ENCODE measurements at regions not wholly inside any gene's neighbourhood (a gene's known extent, or its start where the extent isn't known, plus 50 kb on each side); places are given as distances from the start of the nearest gene placed in this dataset.

GRCh38 chr2:133811409-133812125 is 243.3 kb upstream of the NCKAP5 start:
- DNase-seq (ENCODE audit: low read depth in 2 of 2), result no peak

GRCh38 chr2:133812826-133813617 is 244.8 kb upstream of the NCKAP5 start:
- no peak for DNase-seq (ENCODE audit: low read depth in 2 of 2)

DNA sequence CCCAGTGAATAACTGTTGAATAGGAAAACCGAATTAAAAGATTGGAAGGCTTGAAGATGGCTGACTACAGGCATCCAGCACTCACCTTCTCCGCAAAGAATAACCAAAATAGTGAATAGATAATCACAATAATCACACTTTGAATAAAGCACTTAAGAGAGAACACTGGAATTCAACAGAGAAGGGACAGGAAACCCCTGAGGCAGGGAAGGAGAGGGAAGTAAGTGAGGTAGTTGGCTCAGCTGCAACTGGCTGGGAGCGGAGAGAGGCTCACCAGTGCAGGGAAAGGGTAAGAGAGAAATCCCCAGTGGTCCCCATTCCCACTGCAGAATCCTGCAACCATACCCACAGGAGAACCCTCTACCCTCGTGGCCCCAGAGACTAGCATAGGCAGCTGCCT is 246.6 kb upstream of the NCKAP5 start:
- DNase-seq (ENCODE audit: low read depth in 2 of 2), result no peak

DNA sequence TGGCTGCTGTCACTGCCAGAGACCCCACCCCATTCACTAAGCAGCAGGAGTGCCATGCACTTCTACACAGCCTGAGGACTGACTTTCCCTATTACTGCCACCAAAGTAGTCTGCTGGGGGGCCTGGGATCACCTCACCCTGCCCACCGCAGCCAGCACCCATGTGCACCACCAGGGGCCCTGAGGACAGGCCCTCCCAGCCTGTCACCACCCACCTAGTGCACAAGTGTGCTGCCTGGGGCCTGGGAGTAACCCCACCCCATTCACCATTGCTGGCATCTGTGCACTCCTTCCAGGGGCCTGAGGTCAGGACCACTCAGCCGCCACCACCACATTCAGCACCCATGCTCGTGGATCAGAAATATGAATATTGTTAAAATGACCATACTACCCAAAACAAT is 247.8 kb upstream of the NCKAP5 start:
- DNase-seq (ENCODE audit: low read depth in 2 of 2), result no peak

GRCh38 chr2:133817680-133818566 is 249.7 kb upstream of the NCKAP5 start:
- no peak for DNase-seq (ENCODE audit: low read depth in 2 of 2)

DNA sequence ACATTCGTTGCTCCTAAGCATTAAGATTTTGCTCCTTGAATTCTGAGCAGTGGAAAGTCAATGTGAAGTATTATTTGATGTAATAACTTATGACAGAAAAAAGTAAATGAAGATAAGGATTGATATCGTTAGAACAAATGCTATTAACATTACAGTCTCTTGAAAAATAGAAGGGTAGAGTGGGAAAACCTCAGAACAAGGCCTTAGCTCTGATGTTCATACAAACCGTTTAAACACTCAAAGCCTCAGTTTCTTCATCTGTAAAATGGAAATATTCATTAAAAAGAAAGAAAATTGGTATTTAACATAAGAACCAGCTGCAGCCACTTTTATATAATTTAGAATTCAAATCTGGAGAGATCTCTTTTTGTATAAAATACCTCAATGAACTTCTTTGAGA is 250.4 kb upstream of the NCKAP5 start:
- DNase-seq (ENCODE audit: low read depth in 2 of 2), result no peak

- DNase-seq (ENCODE audit: low read depth in 2 of 2), result no peak
These were observed 251.6 kb upstream of the NCKAP5 start for GRCh38 chr2:133819906-133820305.

DNA sequence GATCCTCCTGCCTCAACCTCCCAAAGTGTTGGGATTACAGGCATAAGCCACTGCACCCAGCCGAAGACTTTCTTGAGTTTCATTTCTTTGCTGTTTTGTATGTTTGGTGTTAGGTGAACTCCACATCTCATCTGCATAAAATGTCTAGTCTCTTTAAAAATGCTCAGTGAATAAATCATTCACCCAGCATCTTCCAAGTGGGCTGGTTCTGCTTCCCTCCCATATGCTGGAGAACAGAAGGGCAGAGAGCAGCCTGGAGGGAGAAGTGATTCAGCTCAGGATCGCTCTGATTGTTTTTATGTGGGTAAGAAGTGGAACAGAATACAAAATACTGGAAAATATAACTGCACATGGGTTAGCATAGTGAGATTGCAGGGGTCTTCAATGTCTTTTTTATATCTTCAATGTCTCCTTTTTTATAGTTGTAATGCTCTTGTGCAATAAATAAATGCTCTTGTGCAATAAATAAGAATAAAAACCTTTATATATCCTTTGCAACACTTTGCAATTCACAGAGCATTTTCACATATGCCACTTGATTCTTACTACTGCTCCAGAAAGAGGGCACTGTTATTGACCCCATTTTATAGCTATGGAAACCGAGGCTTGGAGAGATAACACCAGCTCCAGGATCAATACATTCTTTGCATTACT is 253.0 kb upstream of the NCKAP5 start:
- no peak for DNase-seq (ENCODE audit: low read depth in 2 of 2)

DNA sequence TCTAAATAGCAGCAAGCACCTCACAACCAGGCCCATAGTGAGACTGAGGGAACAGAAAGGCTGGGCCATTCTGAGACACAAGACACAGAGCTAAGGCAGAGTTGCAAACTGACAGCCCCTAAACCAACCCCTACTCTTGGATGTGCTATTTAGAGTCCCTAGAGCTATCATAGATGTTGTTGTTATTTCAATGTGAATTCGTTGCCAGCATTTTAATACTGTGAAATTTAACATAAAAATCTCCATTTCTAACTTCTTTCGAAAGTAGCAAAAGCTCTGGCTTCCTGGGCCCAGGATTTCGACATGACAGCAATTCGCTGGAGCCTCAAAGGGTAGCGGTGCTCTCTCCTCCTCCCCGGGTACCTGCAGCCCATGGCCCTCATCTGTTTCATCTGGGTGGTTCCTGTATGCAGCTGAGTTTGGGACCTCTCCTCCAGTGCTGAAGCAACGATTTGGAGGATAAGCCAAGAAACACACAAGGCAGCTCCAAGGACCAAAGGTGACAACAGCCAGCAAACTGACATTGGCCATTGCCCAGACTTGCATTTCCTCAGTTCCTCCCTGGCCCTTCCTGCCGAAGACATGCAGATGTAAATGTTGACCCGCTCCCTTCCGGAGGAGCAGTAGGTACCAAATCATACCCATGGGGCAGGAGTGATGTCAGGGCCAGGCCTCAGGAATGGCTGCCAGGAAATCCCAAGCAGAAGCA is 254.4 kb upstream of the NCKAP5 start:
- no peak for DNase-seq (ENCODE audit: low read depth in 2 of 2)

DNA sequence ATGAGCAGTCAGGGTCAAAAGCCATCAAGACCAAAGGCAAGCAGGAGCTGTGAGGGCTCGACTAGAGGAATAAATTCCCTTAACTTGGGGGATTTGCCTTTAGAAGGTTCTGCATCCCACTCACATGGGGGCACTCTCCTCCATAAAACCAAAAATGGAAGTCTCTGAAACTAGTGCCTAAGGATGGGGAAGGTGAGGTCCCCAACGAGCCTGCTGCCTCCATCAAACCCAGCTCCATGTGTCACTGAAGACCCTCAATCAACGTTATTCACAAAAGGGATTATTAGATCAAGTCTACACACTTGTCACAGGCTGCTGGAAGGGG is 254.9 kb upstream of the NCKAP5 start:
- DNase-seq (ENCODE audit: low read depth in 2 of 2), result no peak

- no peak for DNase-seq (ENCODE audit: low read depth in 2 of 2)
These were observed 256.6 kb upstream of the NCKAP5 start for GRCh38 chr2:133824869-133825268.

DNA sequence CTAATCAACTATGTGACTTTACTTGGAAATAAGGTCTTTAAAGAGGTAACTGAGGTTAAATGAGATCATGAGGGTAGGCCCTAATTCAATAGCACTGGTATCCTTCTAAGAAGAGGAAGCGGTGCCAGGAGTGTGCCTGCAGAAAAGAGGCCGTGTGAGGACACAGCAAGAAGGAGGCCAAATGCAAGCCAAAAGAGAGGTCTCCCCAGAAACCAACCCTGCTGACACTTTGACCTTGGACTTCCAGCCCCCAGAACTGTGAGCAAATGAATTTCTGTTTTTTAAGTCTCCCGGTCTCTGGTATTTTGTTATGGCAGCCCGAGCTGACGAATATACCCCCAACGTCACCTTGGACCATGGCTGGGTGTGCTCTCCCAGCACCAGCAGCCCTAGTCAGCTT is 257.5 kb upstream of the NCKAP5 start:
- no peak for DNase-seq (ENCODE audit: low read depth in 2 of 2)

- no peak for DNase-seq (ENCODE audit: low read depth in 2 of 2)
These were observed 260.6 kb upstream of the NCKAP5 start for GRCh38 chr2:133828913-133829312.

DNA sequence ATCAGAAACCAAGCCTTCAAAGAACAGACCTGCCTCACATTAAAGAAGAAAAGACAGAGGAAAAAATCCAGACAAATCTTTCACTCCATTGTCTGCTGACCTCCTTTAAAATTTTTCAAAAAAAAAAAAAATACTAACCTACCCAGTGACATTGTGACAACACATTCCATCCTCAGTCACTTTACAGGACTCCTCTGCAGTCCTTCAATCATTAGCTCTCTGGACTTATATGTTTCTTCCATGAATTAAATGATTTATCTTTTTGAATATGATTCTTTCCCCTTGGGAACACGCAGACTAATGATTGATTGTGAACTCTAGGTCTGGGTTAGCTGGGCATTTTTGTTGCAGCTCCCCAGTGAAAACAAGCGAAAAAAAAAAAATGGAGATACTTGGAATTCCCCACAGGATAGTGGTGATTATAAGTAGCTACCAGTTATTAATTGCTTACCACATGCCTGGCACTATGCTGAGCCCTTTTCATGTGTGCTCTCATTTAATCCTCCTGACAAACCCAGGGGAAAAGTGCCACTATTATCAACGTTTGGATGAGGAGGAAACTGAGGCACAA is 261.3 kb upstream of the NCKAP5 start:
- no peak for DNase-seq (ENCODE audit: low read depth in 2 of 2)

GRCh38 chr2:133833746-133834145 is 265.5 kb upstream of the NCKAP5 start:
- DNase-seq (ENCODE audit: low read depth in 2 of 2), result no peak

- no peak for DNase-seq (ENCODE audit: low read depth in 2 of 2)
These were observed 267.8 kb upstream of the NCKAP5 start for GRCh38 chr2:133835821-133836619.

DNA sequence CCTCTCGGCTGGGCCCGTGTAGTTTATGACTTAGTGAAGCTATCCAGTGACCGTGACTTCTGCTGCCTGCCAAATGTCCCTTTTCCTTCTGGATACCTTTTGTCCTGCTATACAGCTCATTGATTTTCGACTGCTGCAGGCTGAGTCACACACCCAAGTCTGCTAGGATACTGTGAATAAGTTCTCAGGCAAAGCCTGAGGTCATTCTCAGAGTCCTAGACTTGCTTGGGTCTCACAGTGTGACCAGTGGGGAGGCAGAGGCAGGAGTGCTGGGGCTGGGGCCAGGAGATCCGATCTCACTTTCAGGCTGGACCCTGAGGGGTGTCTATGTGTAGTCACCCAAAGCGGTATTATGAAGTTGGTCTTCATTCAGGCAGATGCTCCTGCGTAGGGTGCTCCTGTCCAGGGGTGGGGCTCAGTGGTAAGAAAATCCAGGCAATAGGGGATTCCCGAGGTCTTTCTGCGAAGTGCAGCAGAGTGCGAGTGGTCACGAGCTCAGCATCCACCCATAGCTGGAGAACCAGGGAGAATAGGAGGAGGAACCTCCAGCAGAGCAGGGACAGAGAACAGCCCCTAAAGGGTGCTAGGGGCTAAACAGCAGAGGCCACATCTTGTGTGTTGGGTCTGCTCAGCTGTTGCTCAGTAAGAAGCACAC is 268.6 kb upstream of the NCKAP5 start:
- no peak for DNase-seq (ENCODE audit: low read depth in 2 of 2)

DNA sequence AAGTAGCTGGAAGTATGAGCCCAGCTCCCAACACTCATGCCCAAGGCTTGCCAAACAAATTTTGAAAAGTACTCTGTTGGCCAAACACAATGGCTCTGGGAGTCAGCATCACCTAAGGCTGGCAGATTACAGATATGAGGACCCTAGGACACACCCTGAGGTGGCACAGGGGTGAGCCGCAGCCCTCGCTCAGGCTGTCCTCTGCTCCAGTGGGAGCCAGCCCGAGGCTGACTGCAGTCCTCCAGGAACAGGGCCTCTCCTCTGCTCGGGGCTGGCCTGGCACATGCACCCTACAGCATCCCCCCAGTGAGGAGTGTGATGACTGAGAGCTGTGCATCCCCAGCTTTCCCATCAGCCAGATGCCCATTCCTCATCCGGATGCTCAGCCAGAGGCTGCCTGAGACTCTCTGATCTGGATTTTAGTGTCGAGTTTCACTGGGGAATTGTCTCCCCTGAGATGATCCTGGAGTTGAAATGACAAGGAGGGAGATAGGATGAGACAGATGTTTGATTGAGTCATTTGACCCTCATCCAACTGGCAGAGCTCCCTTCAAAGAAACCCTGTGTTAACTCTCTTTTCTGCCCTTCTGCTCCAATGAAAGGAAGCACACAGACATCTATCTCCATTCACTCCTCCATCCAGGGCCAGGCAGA is 269.3 kb upstream of the NCKAP5 start:
- no peak for DNase-seq (ENCODE audit: low read depth in 2 of 2)
